GM10266 (cell line): ENCODE measurements at regions not wholly inside any gene's neighbourhood (a gene's known extent, or its start where the extent isn't known, plus 50 kb on each side); places are given as distances from the start of the nearest gene placed in this dataset.

Experiments used
- DNase-seq: peaks from one replicate; pipeline ENCODE4 v3.0.0; 2012; ENCODE audit errors: extremely low spot score
- TF ChIP-seq, protein P1 (sequence below): IDR thresholded peaks from 2 replicates; pipeline ENCODE4 v1.5.1; 2012; ENCODE audit warnings: mild to moderate bottlenecking, low read depth; ENCODE audit not compliant: control insufficient read depth, insufficient read depth; ENCODE audit errors: missing control alignments

DNA sequence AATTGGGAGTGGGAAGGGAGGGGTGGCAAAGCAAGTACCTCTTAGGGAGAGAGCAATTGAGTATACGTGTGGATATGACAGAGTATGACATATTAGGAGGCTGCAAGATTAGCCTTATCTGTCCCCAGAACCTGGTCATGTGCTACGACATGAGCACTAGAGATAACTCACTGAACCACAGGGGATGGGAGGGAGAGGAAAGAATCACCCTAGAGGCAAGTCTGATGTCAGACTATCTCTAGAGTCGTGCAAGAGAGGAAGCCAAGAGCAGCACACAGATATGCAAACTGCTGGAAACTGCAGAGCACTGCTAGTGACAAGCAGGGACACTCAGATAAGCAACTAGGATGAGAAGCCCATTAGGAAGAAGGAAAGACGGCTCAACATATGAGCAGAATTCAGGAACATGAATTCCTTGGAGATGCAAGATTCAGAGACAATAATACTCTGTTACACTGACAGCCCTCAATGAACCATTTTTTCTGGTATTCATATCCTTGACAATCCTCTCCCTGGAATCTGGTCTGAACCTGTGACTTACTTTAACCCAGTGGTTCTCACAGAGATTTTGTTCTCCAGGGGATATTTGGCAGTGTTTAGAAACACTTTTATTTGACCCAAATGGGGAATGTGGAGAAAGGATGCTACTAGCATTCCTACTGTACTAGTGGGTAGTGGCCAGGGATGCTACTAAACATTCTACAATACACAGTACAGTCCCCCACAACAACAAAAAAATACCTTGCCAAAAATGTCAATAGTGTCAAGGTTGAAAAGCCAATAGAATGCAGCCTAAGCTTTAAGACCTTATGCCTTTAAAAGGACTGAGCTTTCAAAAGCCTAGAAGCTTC lies 84.0 kb upstream of the BMP2K start:
- DNase-seq: peak; percentile 16
- TF ChIP-seq, protein P1, sequence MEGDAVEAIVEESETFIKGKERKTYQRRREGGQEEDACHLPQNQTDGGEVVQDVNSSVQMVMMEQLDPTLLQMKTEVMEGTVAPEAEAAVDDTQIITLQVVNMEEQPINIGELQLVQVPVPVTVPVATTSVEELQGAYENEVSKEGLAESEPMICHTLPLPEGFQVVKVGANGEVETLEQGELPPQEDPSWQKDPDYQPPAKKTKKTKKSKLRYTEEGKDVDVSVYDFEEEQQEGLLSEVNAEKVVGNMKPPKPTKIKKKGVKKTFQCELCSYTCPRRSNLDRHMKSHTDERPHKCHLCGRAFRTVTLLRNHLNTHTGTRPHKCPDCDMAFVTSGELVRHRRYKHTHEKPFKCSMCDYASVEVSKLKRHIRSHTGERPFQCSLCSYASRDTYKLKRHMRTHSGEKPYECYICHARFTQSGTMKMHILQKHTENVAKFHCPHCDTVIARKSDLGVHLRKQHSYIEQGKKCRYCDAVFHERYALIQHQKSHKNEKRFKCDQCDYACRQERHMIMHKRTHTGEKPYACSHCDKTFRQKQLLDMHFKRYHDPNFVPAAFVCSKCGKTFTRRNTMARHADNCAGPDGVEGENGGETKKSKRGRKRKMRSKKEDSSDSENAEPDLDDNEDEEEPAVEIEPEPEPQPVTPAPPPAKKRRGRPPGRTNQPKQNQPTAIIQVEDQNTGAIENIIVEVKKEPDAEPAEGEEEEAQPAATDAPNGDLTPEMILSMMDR: no peak

DNA sequence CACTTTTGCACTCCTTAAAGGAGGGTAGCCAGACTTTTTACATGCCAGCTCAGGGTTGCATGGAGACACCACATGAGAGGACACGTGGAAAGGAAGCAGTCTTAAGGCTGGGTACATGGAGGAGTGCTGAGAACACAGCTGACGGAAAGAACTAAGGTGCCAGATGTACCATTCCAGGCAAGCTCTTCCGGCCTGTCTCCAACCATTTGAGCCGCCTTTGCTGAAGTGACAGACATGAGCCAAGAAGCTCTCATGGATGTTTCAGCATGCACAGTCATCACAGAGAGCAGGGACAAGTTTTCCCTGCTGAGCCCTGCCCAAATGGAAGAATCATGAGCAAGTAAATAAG lies 83.4 kb upstream of the BMP2K start:
- no peak for DNase-seq

DNA sequence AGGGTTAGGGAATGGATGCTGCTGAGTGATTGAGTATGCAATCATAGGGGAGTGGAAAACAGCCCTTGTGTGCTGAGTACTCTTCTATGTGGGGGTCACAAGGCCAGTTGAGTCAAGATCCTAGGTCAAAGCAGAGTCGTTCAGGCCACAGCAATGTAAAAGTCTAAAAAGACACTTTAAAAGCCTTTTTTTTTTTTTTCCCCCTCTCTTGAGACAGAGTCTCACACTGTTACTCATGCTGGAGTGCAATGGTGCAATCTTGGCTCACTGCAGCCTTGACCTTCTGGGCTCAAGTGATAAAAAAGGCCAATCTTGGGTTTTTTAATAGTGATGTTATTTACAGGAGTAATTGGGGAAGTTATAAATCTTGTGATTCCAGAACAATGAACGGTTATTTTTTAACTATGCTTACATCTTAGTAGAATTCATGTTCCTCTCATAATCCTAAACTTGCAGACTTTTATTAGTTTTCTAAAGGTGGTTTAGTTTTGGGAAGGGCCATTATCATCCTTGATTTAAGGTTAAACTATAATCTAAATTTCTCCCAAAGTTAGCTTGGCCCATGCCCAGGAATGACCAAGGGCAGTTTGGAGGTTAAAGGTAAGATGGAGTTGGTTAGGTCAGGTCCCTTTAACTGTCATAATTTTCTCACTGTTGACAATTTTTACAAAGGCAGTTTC lies 82.2 kb upstream of the BMP2K start:
- TF ChIP-seq, protein P1: no peak
- no peak for DNase-seq

More for the DNA sequence above, 83.4 kb upstream of the BMP2K start:
- TF ChIP-seq, protein P1: no peak

DNA sequence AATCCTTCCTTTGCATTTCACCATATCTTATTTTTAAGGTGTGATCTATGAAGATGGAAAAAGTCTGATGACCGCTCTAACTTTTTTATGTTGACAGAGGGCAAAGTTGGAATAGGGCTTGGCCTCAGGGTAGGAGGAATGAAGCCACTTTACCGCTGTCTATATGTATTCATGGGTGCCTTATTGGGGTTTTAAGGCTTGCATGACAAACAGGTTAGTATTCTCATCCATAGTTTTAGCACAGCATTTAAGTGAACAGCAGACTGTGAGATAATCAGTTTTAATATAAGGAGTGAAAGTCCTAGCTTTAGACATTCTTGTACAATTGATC lies 81.7 kb upstream of the BMP2K start:
- no peak for DNase-seq
- TF ChIP-seq, protein P1: no peak

DNA sequence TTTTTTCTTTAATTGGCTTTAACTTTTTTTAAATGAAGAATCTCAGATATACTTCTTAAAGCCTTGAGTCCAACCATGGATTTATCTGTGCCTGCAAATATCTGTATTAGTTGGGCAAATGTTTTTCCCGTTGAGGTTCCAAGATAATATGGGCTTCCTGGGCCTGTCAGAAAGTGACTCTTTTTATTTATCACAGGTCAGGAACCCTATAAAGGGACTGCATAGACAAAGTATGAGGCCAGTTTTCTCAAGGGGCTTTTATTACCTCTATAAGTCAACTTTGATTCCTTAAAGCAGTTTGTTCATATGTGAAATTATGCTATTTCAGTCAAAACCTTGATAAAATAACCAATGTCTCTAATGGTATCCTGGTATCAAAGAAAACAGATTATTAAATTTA lies 80.2 kb upstream of the BMP2K start:
- DNase-seq: no peak
- TF ChIP-seq, protein P1: no peak

DNA sequence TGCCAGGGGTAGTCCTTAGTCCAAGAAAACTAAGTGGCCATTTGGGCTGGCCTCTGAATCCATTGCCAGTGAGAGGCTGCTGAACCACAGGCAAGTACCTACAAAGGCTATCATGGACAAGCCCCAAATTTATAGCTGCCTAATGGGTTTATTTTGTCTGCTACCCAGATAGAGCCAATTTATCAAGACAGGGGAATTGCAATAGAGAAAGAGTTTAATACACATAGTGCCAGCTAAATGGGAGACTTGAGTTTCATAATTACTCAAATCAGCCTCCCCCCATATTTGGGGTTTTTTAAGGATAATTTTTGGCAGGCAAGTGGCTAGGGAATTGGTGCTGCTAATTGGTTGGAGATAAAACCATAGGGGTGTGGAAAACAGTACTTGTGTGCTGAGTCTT lies 73.1 kb upstream of the BMP2K start:
- TF ChIP-seq, protein P1: no peak
- DNase-seq: no peak

DNA sequence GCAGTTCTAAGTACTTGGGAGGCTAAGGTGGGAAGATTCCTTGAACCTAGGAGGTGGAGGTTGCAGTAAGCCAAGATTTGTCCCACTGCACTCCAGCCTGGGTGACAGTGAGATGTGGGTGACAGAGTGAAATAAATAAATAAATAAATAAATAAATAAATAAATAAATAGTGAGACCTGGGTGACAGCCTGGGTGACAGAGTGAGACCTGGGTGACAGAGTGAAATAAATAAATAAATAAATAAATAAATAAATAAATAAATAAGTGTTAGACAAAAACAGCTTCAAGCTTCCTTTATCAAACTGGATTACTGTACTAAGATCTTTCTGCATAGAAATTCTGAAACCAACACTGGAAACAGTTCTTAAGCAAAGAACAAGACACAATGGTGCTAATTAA lies 71.8 kb upstream of the BMP2K start:
- DNase-seq: no peak

More for the DNA sequence above, 71.8 kb upstream of the BMP2K start:
- TF ChIP-seq, protein P1: no peak
